PC-9 (cell line): ENCODE measurements at regions not wholly inside any gene's neighbourhood (a gene's known extent, or its start where the extent isn't known, plus 50 kb on each side); places are given as distances from the start of the nearest gene placed in this dataset.
A peak's percentile ranks its signal among the peaks of the same experiment; 100 is the strongest.

ENCODE experiments used
- BruUV-seq: library from RNA; stranded (reverse); fragments of 400-500 nt; replicated peaks from 2 replicates; lab custom pipeline; 2021; lab: Mats Ljungman, UMichigan
- CTCF ChIA-PET: fragments of 300-600 bp; sonication (Branson Sonifier 250); formaldehyde crosslinking; loops from one replicate; lab custom pipeline; 2022; ENCODE audit warnings: antibody characterized with exemption; lab: Charles Lee
- POLR2A ChIA-PET: fragments of 300-600 bp; sonication (Branson Sonifier 250); formaldehyde crosslinking; loops from one replicate; lab custom pipeline; 2022; ENCODE audit warnings: antibody characterized with exemption; ENCODE audit not compliant: unreplicated experiment; lab: Charles Lee
- DNase-seq, 2 experiments: peaks; one replicate each; pipeline versions ENCODE4 v3.0.0 to v3.0.0-alpha.2; 2015 to 2022; ENCODE audit warnings: mixed read lengths in 1 of 2
- H2AFZ ChIP-seq: fragments of 200-600 bp; sonication (generic); 2 replicates; pipeline ENCODE4 v1.8.1; 2017; ENCODE audit warnings: antibody characterized with exemption
- H3F3A ChIP-seq: fragments of 200-600 bp; sonication (generic); 2 replicates; pipeline ENCODE4 v1.8.1; 2017; ENCODE audit warnings: antibody characterized with exemption, mild to moderate bottlenecking, low read depth; ENCODE audit not compliant: insufficient read depth
- H3K27ac ChIP-seq: fragments of 200-600 bp; sonication (generic); 2 replicates; pipeline ENCODE4 v1.6.1; 2016; ENCODE audit warnings: mixed run types
- H3K27me3 ChIP-seq: fragments of 200-600 bp; sonication (generic); 2 replicates; pipeline ENCODE4 v1.6.1; 2016; ENCODE audit warnings: low read depth, mixed run types; ENCODE audit not compliant: insufficient read depth
- H3K36me3 ChIP-seq: fragments of 200-600 bp; sonication (generic); 2 replicates; pipeline ENCODE4 v1.6.1; 2016; ENCODE audit warnings: low read depth, mixed run types
- H3K4me1 ChIP-seq: fragments of 200-600 bp; sonication (generic); replicated peaks from 2 replicates; pipeline ENCODE4 v1.6.1; 2016; ENCODE audit warnings: mixed run types; ENCODE audit not compliant: insufficient read depth
- H3K4me2 ChIP-seq: fragments of 200-600 bp; sonication (generic); 2 replicates; pipeline ENCODE4 v1.6.1; 2017; ENCODE audit warnings: mixed run types
- H3K4me3 ChIP-seq: fragments of 200-600 bp; sonication (generic); 2 replicates; pipeline ENCODE4 v1.6.1; 2016; ENCODE audit warnings: mixed run types
- H3K79me2 ChIP-seq: fragments of 200-600 bp; sonication (generic); 2 replicates; pipeline ENCODE4 v1.6.1; 2017; ENCODE audit warnings: low read depth, mixed run types
- H3K9me2 ChIP-seq: fragments of 200-600 bp; sonication (generic); 2 replicates; pipeline ENCODE4 v1.8.1; 2017; ENCODE audit warnings: mild to moderate bottlenecking; ENCODE audit not compliant: insufficient read depth
- H3K9me3 ChIP-seq: fragments of 200-600 bp; sonication (generic); 2 replicates; pipeline ENCODE4 v1.8.1; 2016; ENCODE audit warnings: low read depth; ENCODE audit not compliant: insufficient read depth
- H4K20me1 ChIP-seq: fragments of 200-600 bp; sonication (generic); 2 replicates; pipeline ENCODE4 v1.8.1; 2017; ENCODE audit not compliant: insufficient read depth
- EZH2 ChIP-seq: fragments of 200-600 bp; sonication (generic); IDR thresholded peaks from 2 replicates; pipeline ENCODE4 v1.8.0; 2017; ENCODE audit warnings: antibody characterized with exemption, low read depth
- intact Hi-C: fragments of 100-400 bp; cut with micrococcal nuclease; formaldehyde crosslinking; loops from one replicate; pipeline ENCODE4 v1.10.0; 2022; ENCODE audit not compliant: unreplicated experiment
- TF ChIP-seq, protein P1 (sequence below): fragments of 200-600 bp; sonication (generic); conservative IDR thresholded peaks from 2 replicates; pipeline ENCODE4 v1.6.1; 2017; ENCODE audit warnings: mixed run types, antibody characterized with exemption, mild to moderate bottlenecking, moderate library complexity

DNA sequence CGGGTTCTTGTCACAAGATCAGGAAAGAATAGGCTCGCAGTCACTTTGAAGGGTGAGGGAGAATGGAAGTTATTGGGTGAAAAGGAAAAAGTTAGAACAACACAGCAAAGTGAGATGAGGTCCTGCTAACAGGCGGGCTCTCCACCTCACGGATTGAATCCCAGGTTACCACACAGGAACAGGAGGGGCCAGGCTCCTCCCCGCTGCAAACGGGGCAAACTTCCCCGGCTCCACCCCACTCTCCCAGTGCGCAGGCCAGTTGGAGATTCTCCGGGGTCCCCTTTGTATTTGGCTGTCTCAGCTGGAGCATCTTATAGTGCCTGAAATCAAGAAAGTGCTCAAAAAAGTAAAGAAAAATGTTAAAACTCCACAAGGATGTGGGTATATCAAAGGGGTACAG, 78.3 kb upstream of the IPO5 start:
- H4K20me1 ChIP-seq, result no peaks in the 10 kb centered on the region
- POLR2A ChIA-PET, result no interaction called here
- H3K9me2 ChIP-seq, result no peaks in the 10 kb centered on the region
- TF ChIP-seq, protein P1, sequence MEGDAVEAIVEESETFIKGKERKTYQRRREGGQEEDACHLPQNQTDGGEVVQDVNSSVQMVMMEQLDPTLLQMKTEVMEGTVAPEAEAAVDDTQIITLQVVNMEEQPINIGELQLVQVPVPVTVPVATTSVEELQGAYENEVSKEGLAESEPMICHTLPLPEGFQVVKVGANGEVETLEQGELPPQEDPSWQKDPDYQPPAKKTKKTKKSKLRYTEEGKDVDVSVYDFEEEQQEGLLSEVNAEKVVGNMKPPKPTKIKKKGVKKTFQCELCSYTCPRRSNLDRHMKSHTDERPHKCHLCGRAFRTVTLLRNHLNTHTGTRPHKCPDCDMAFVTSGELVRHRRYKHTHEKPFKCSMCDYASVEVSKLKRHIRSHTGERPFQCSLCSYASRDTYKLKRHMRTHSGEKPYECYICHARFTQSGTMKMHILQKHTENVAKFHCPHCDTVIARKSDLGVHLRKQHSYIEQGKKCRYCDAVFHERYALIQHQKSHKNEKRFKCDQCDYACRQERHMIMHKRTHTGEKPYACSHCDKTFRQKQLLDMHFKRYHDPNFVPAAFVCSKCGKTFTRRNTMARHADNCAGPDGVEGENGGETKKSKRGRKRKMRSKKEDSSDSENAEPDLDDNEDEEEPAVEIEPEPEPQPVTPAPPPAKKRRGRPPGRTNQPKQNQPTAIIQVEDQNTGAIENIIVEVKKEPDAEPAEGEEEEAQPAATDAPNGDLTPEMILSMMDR, result no peak
- no peak for TF ChIP-seq EZH2
- no peaks in the 10 kb centered on the region for H3F3A ChIP-seq
- no peaks in the 10 kb centered on the region for H3K36me3 ChIP-seq
- H3K4me1 ChIP-seq, result peaks cover 10% of the 10 kb centered on the region
- intact Hi-C loops, result no loop called here
- H3K4me3 ChIP-seq, result no peak overlapping the region
- no peaks in the 10 kb centered on the region for H3K79me2 ChIP-seq
- no peak overlapping the region for H2AFZ ChIP-seq
- no peak for DNase-seq
- CTCF ChIA-PET, result no interaction called here
- no peaks in the 10 kb centered on the region for H3K27me3 ChIP-seq
- BruUV-seq, result no TSS peak
- H3K27ac ChIP-seq, result no peak overlapping the region
- H3K4me2 ChIP-seq, result no peak overlapping the region
- H3K9me3 ChIP-seq, result no peaks in the 10 kb centered on the region

DNA sequence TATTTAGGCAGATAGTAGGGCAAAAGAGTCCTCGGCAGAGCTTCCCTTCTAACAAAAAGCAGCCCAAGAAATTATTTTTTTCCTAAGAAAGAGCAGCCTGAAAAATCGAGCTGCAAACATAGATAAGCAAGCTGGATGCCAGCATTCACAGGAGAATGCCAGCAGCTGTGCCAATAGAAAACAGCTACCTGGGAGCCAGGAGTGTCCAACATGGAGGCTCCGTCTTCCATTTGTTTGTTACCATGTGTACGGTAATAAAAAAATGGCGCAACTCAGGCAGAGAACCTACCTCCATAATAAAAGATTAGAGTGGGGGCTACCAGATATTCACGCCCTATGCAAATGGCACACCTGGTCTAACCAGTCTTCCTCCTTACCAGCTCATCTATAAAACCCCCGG, 77.6 kb upstream of the IPO5 start:
- no peaks in the 10 kb centered on the region for H4K20me1 ChIP-seq
- intact Hi-C loops, result no loop called here
- 0 out of 2 replicates have a peak overlapping the region, but pooled peaks have one; percentile 24 for H3K4me2 ChIP-seq
- H2AFZ ChIP-seq, result 0 out of 2 replicates have a peak overlapping the region, but pooled peaks have one; percentile 68
- ChIA-PET POLR2A (no interaction called here), CTCF (no interaction called here)
- H3K4me3 ChIP-seq, result no peak overlapping the region
- H3K27ac ChIP-seq, result no peak overlapping the region
- no peaks in the 10 kb centered on the region for H3K27me3 ChIP-seq
- H3K4me1 ChIP-seq, result peaks cover 13% of the 10 kb centered on the region
- H3K9me2 ChIP-seq, result no peaks in the 10 kb centered on the region
- DNase-seq, result no peak
- no peaks in the 10 kb centered on the region for H3F3A ChIP-seq
- BruUV-seq, result no TSS peak
- no peaks in the 10 kb centered on the region for H3K79me2 ChIP-seq
- no peak for TF ChIP-seq EZH2
- TF ChIP-seq, protein P1, result no peak
- H3K9me3 ChIP-seq, result no peaks in the 10 kb centered on the region
- no peaks in the 10 kb centered on the region for H3K36me3 ChIP-seq

DNA sequence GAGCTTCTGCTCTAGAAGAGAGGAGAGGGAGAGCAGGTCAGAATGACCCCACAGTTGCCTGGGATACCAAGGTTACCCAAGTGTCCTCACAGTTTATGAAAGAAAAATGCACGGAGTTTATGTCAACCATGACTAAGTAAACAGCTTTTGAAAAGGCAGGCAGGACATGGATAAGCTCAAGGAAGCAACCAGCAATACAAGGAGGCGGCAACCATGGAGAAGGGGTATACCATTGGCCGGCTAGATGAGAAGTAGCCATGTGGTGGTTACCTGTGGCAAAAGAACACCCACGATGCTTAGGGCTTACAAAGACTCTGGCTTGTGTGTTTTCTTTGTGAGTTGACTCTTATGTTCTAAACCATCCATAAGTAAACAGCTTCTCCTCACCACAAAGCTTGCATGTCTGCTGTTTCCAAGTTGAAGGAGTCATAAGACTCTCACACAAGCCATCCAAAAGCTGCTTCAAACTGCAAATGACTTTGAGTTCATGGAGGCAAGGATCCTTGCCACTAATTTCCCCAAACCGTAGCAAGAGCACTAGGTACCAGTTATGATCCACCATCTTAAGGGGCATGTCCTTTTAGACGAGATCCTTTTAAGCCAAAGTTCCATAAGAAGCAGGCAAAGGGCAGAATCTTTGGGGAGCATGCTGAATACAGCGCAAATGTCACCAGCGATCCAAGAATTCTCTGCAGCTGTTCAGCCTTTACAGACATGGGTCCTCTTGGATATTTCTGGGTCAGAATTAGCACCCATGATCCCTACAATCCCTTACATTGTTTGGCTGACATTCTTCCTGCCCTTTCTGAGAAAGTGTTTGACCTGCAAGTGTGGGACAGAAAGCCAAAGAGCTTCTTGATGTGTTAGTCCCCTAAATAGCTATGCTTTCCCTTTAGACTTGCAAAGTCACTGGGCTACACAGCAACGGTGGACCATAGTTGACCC, 74.8 kb upstream of the IPO5 start:
- Histone ChIP-seq H3K27ac (no peak overlapping the region), H3K4me2 (no peak overlapping the region), H3K4me1 (peaks cover 13% of the 10 kb centered on the region), H3K9me3 (no peaks in the 10 kb centered on the region), H4K20me1 (no peaks in the 10 kb centered on the region), H3K4me3 (no peak overlapping the region), H3K36me3 (no peaks in the 10 kb centered on the region), H2AFZ (no peak overlapping the region), H3K27me3 (no peaks in the 10 kb centered on the region), H3K79me2 (no peaks in the 10 kb centered on the region), H3F3A (no peaks in the 10 kb centered on the region), H3K9me2 (no peaks in the 10 kb centered on the region)
- POLR2A ChIA-PET, result no interaction called here
- intact Hi-C loops, result no loop called here
- CTCF ChIA-PET, result no interaction called here
- TF ChIP-seq EZH2, result no peak
- TF ChIP-seq, protein P1, result no peak
- DNase-seq, result peak in 1 of 2 experiments; percentile 6
- BruUV-seq, result no TSS peak
